Memory B cell (primary cell): ENCODE measurements at regions not wholly inside any gene's neighbourhood (a gene's known extent, or its start where the extent isn't known, plus 50 kb on each side); places are given as distances from the start of the nearest gene placed in this dataset.

ENCODE experiments used
- ATAC-seq: fragments of 150-1000 bp; cut with Tn5 transposase; 2 replicates; pipeline ENCODE4 v1.10.0; 2021; ENCODE audit warnings: low read depth, mild to moderate bottlenecking, moderate library complexity
- DNase-seq, 2 donors: peaks; one replicate each; pipeline ENCODE4 v3.0.0; 2022; ENCODE audit warnings: low spot score in 2 of 2
- H3K27ac Mint-ChIP-seq: one replicate; pipeline ENCODE4 v1.8.0; 2022; ENCODE audit warnings: mild to moderate bottlenecking, moderate library complexity, mixed read lengths
- H3K27me3 Mint-ChIP-seq: one replicate; pipeline ENCODE4 v1.8.0; 2022; ENCODE audit warnings: mixed read lengths
- H3K36me3 Mint-ChIP-seq: one replicate; pipeline ENCODE4 v1.8.0; 2022; ENCODE audit warnings: mild to moderate bottlenecking, mixed read lengths
- H3K4me1 Mint-ChIP-seq: one replicate; pipeline ENCODE4 v1.8.0; 2022; ENCODE audit warnings: mixed read lengths
- H3K4me3 Mint-ChIP-seq: one replicate; pipeline ENCODE4 v1.8.0; 2022; ENCODE audit warnings: mild to moderate bottlenecking, moderate library complexity, mixed read lengths
- H3K9me3 Mint-ChIP-seq: one replicate; pipeline ENCODE4 v1.8.0; 2022; ENCODE audit warnings: mixed read lengths

GRCh38 chr3:176734146-176734545, 463.1 kb downstream of the TBL1XR1 start:
- Mint-ChIP-seq H3K4me3 (no peak overlapping the region), H3K27ac (no peak overlapping the region), H3K36me3 (no peaks in the 10 kb centered on the region), H3K27me3 (no peaks in the 10 kb centered on the region), H3K4me1 (no peaks in the 10 kb centered on the region), H3K9me3 (peaks cover 1% of the 10 kb centered on the region)
- DNase-seq (no peak), ATAC-seq (no peak)

- Mint-ChIP-seq H3K4me3 (no peak overlapping the region), H3K27me3 (no peaks in the 10 kb centered on the region), H3K27ac (no peak overlapping the region), H3K4me1 (no peaks in the 10 kb centered on the region), H3K9me3 (peaks cover 3% of the 10 kb centered on the region), H3K36me3 (no peaks in the 10 kb centered on the region)
- no peak for DNase-seq
- no peak for ATAC-seq
Observed at GRCh38 chr3:176724394-176724759, 472.9 kb downstream of the TBL1XR1 start.

GRCh38 chr3:176723758-176724393, 473.4 kb downstream of the TBL1XR1 start:
- Mint-ChIP-seq H3K36me3 (no peaks in the 10 kb centered on the region), H3K27ac (no peak overlapping the region), H3K4me1 (no peaks in the 10 kb centered on the region), H3K27me3 (no peaks in the 10 kb centered on the region), H3K9me3 (peaks cover 3% of the 10 kb centered on the region), H3K4me3 (no peak overlapping the region)
- DNase-seq (no peak), ATAC-seq (no peak)

GRCh38 chr3:176714034-176714433, 483.2 kb downstream of the TBL1XR1 start:
- Mint-ChIP-seq H3K4me1 (no peaks in the 10 kb centered on the region), H3K27ac (no peak overlapping the region)

GRCh38 chr3:176712191-176712590, 485.1 kb downstream of the TBL1XR1 start:
- H3K27ac Mint-ChIP-seq = no peak overlapping the region
- no peak overlapping the region for H3K4me3 Mint-ChIP-seq
- no peak for DNase-seq
- no peaks in the 10 kb centered on the region for H3K4me1 Mint-ChIP-seq
- ATAC-seq = no peak
- peaks cover 4% of the 10 kb centered on the region for H3K9me3 Mint-ChIP-seq
- no peaks in the 10 kb centered on the region for H3K36me3 Mint-ChIP-seq
- no peaks in the 10 kb centered on the region for H3K27me3 Mint-ChIP-seq

More at GRCh38 chr3:176714034-176714433, 483.2 kb downstream of the TBL1XR1 start:
- Mint-ChIP-seq H3K4me3 (no peak overlapping the region), H3K36me3 (no peaks in the 10 kb centered on the region), H3K27me3 (no peaks in the 10 kb centered on the region), H3K9me3 (no peaks in the 10 kb centered on the region)
- DNase-seq (no peak), ATAC-seq (no peak)

GRCh38 chr3:176699288-176699687, 498.0 kb downstream of the TBL1XR1 start:
- Mint-ChIP-seq H3K4me3 (no peak overlapping the region), H3K27ac (no peak overlapping the region), H3K4me1 (no peaks in the 10 kb centered on the region), H3K27me3 (peaks cover 1% of the 10 kb centered on the region), H3K36me3 (no peaks in the 10 kb centered on the region), H3K9me3 (no peaks in the 10 kb centered on the region)
- no peak for DNase-seq
- no peak for ATAC-seq

GRCh38 chr3:176697284-176697889, 499.9 kb downstream of the TBL1XR1 start:
- no peaks in the 10 kb centered on the region for H3K9me3 Mint-ChIP-seq
- no peaks in the 10 kb centered on the region for H3K4me1 Mint-ChIP-seq
- H3K27me3 Mint-ChIP-seq = peaks cover 1% of the 10 kb centered on the region
- H3K27ac Mint-ChIP-seq = no peak overlapping the region
- no peak for DNase-seq
- no peak for ATAC-seq
- H3K36me3 Mint-ChIP-seq = no peaks in the 10 kb centered on the region
- H3K4me3 Mint-ChIP-seq = no peak overlapping the region

- Mint-ChIP-seq H3K36me3 (no peaks in the 10 kb centered on the region), H3K4me1 (no peaks in the 10 kb centered on the region), H3K27ac (no peak overlapping the region), H3K4me3 (no peak overlapping the region), H3K9me3 (no peaks in the 10 kb centered on the region), H3K27me3 (peaks cover 1% of the 10 kb centered on the region)
- ATAC-seq (no peak), DNase-seq (no peak)
Observed at GRCh38 chr3:176696816-176697215, 500.5 kb downstream of the TBL1XR1 start.

- Mint-ChIP-seq H3K27me3 (peaks cover 1% of the 10 kb centered on the region), H3K9me3 (no peaks in the 10 kb centered on the region), H3K27ac (no peak overlapping the region), H3K4me3 (no peak overlapping the region), H3K36me3 (no peaks in the 10 kb centered on the region), H3K4me1 (no peaks in the 10 kb centered on the region)
- DNase-seq (no peak), ATAC-seq (no peak)
Observed at GRCh38 chr3:176692966-176693785, 504.1 kb downstream of the TBL1XR1 start.

GRCh38 chr3:176692199-176692965, 504.9 kb downstream of the TBL1XR1 start:
- H3K27me3 Mint-ChIP-seq = peaks cover 1% of the 10 kb centered on the region
- H3K4me1 Mint-ChIP-seq = no peaks in the 10 kb centered on the region
- ATAC-seq (no peak), DNase-seq (no peak)
- H3K9me3 Mint-ChIP-seq = no peaks in the 10 kb centered on the region
- no peak overlapping the region for H3K4me3 Mint-ChIP-seq
- H3K27ac Mint-ChIP-seq = no peak overlapping the region
- H3K36me3 Mint-ChIP-seq = no peaks in the 10 kb centered on the region

GRCh38 chr3:176690083-176690869, 507.0 kb downstream of the TBL1XR1 start:
- H3K27ac Mint-ChIP-seq = no peak overlapping the region
- no peaks in the 10 kb centered on the region for H3K9me3 Mint-ChIP-seq
- ATAC-seq (no peak), DNase-seq (no peak)
- no peaks in the 10 kb centered on the region for H3K36me3 Mint-ChIP-seq
- no peaks in the 10 kb centered on the region for H3K4me1 Mint-ChIP-seq
- H3K4me3 Mint-ChIP-seq = no peak overlapping the region
- peaks cover 1% of the 10 kb centered on the region for H3K27me3 Mint-ChIP-seq

GRCh38 chr3:176687754-176688153, 509.5 kb downstream of the TBL1XR1 start:
- ATAC-seq = no peak
- Mint-ChIP-seq H3K9me3 (peaks cover 6% of the 10 kb centered on the region), H3K4me3 (no peak overlapping the region), H3K4me1 (no peaks in the 10 kb centered on the region), H3K27me3 (no peaks in the 10 kb centered on the region), H3K36me3 (no peaks in the 10 kb centered on the region), H3K27ac (no peak overlapping the region)
- no peak for DNase-seq

- Mint-ChIP-seq H3K27me3 (no peaks in the 10 kb centered on the region), H3K4me3 (no peak overlapping the region), H3K27ac (no peak overlapping the region), H3K4me1 (no peaks in the 10 kb centered on the region), H3K36me3 (no peaks in the 10 kb centered on the region), H3K9me3 (peaks cover 13% of the 10 kb centered on the region)
- ATAC-seq = no peak
- DNase-seq = no peak
Observed at GRCh38 chr3:176683382-176683781, 513.9 kb downstream of the TBL1XR1 start.
